AG10803 (cell line): ENCODE measurements at regions not wholly inside any gene's neighbourhood (a gene's known extent, or its start where the extent isn't known, plus 50 kb on each side); places are given as distances from the start of the nearest gene placed in this dataset.

Experiments used
- DNase-seq: peaks from one replicate; pipeline ENCODE4 v3.0.0; 2010; ENCODE audit warnings: low read depth
- H3K4me3 ChIP-seq: 2 replicates; pipeline ENCODE4 v1.5.1; 2011; ENCODE audit warnings: mild to moderate bottlenecking, low read length, control low read depth
- CTCF ChIP-seq: conservative IDR thresholded peaks from 2 replicates; pipeline ENCODE4 v1.5.1; 2011; ENCODE audit warnings: mild to moderate bottlenecking, low read length, control low read depth, inconsistent platforms

DNA sequence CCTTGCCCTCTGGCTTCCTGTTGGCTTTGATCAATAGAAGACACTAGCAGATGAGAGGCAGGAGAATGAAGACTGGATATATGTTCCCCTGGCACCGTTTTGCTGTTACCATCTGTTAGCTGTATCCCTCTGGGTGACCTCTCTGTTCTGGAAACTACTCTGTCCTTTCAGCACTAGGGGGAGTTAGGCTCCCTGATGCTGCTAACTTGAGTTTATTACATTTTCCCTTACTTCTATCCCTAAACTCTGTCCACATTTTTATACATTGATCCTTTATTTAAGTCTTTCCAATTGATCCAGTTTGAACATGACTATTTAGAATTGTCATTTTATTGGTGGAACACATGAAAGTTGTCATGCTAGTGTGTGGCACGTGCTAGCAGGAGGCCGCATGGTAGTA lies 1014.3 kb upstream of the CDH2 start:
- peak; percentile 41 for DNase-seq
- peak; percentile 65 for TF ChIP-seq CTCF
- H3K4me3 ChIP-seq: no peak overlapping the region

- no peak for DNase-seq
- no peak for TF ChIP-seq CTCF
- no peak overlapping the region for H3K4me3 ChIP-seq
Measured at GRCh38 chr18:29188760-29189159, 1011.8 kb upstream of the CDH2 start.

GRCh38 chr18:29185801-29186200 lies 1008.9 kb upstream of the CDH2 start:
- DNase-seq: no peak
- no peak for TF ChIP-seq CTCF
- no peak overlapping the region for H3K4me3 ChIP-seq

DNA sequence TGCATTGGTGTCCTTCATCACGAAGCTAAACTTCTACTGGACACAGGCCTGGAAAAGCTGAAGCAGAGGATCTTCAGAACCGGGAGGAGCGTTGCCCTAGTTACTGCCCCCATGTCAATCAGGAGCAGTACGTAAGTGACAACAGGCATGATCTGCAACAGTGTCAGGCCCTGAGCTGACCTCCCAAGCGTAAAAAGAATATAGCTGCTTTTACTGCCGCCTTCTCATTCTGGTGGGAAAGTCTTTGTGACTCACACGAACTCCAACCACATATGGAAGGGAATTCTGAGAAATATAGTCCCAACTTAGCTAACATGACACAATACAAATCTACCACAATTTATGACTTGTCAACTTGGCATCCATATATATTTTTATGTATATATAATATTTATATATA lies 1007.7 kb upstream of the CDH2 start:
- TF ChIP-seq CTCF: no peak
- no peak for DNase-seq
- H3K4me3 ChIP-seq: no peak overlapping the region

- peak; percentile 97 for DNase-seq
- H3K4me3 ChIP-seq: no peak overlapping the region
- TF ChIP-seq CTCF: no peak
Measured at GRCh38 chr18:29181151-29181901, 1004.4 kb upstream of the CDH2 start.

DNA sequence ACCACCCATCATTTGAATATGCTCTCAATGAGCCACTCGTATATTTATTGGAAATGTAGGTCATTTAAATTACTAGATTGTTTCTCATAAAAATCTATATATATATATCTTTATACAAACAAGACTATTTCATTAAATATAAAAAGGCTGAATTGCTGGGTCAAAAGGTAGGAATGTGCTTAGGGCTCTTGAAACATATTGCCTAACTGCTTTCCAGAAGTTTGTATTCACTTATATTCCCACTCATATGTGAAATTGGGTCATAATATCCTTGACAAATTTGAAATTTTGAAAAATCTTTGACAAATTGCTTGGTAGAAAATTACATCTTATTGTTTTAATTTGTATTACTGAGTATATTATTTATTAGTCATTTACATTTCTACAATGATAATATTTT lies 999.8 kb upstream of the CDH2 start:
- no peak for DNase-seq
- no peak for TF ChIP-seq CTCF
- no peak overlapping the region for H3K4me3 ChIP-seq

DNA sequence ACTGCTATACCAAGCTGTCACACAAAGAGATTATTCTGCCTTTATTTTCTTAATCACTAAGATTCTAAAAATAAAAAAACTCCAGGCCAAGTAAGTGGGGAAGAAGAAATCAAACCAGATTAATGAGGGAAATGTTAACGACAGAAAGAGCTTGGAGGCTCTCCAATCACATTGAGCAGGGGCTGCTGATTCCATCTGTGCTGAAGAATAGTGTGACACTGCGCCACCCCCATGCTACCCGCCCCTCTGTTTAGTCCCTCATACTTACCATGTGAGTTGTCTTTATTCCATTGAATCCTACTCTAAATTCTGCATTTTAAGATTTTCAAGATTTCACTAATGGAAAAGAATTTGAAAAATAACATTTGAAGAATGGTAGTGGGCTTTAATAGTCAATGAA lies 998.0 kb upstream of the CDH2 start:
- DNase-seq: no peak
- H3K4me3 ChIP-seq: no peak overlapping the region

More for the DNA sequence above, 998.0 kb upstream of the CDH2 start:
- no peak for TF ChIP-seq CTCF
